GM19397 (cell line): ENCODE measurements at regions not wholly inside any gene's neighbourhood (a gene's known extent, or its start where the extent isn't known, plus 50 kb on each side); places are given as distances from the start of the nearest gene placed in this dataset.
"Not testable (repeated sequence)": the region's sequence is repeated elsewhere in the genome, so short reads cannot be mapped to it uniquely, and the experiment has no call there.

Source experiments
- ATAC-seq: cut with Tn5 transposase; IDR thresholded peaks from one replicate; pipeline ENCODE4 v1.9.1; 2021; ENCODE audit warnings: mild to moderate bottlenecking, moderate library complexity; ENCODE audit not compliant: unreplicated experiment

- ATAC-seq = no peak
These were observed 147.6 kb upstream of the CES5A start for GRCh38 chr16:56022818-56023217.

GRCh38 chr16:56019274-56019673, 144.1 kb upstream of the CES5A start:
- no peak for ATAC-seq

- ATAC-seq = no peak
These were observed 138.9 kb upstream of the CES5A start for GRCh38 chr16:56013962-56014552.

GRCh38 chr16:56012482-56012811, 137.3 kb upstream of the CES5A start:
- ATAC-seq = no peak

GRCh38 chr16:56011808-56012481, 136.8 kb upstream of the CES5A start:
- no peak for ATAC-seq

GRCh38 chr16:56005958-56006357, 130.8 kb upstream of the CES5A start:
- no peak for ATAC-seq

GRCh38 chr16:55999683-56000082, 124.5 kb upstream of the CES5A start:
- no peak for ATAC-seq

GRCh38 chr16:55993088-55993487, 117.9 kb upstream of the CES5A start:
- ATAC-seq = no peak

- no peak for ATAC-seq
These were observed 117.4 kb upstream of the CES5A start for GRCh38 chr16:55992551-55992950.

- no peak for ATAC-seq
These were observed 116.7 kb upstream of the CES5A start for GRCh38 chr16:55991843-55992242.

GRCh38 chr16:55989569-55989907, 114.4 kb upstream of the CES5A start:
- ATAC-seq = no peak

- ATAC-seq = not testable (repeated sequence)
These were observed 113.8 kb upstream of the CES5A start for GRCh38 chr16:55988850-55989568.

GRCh38 chr16:55988013-55988412, 112.8 kb upstream of the CES5A start:
- no peak for ATAC-seq

GRCh38 chr16:55982597-55982996, 107.4 kb upstream of the CES5A start:
- no peak for ATAC-seq

- no peak for ATAC-seq
These were observed 106.4 kb upstream of the CES5A start for GRCh38 chr16:55981557-55981956.

GRCh38 chr16:55976815-55977214, 101.6 kb upstream of the CES5A start:
- no peak for ATAC-seq

GRCh38 chr16:55971447-55971846, 96.3 kb upstream of the CES5A start:
- no peak for ATAC-seq

GRCh38 chr16:55968221-55968620, 93.0 kb upstream of the CES5A start:
- no peak for ATAC-seq

GRCh38 chr16:55964923-55965475, 89.8 kb upstream of the CES5A start:
- no peak for ATAC-seq

GRCh38 chr16:55955845-55956244, 80.7 kb upstream of the CES5A start:
- no peak for ATAC-seq

GRCh38 chr16:55955424-55955823, 80.3 kb upstream of the CES5A start:
- no peak for ATAC-seq

- no peak for ATAC-seq
These were observed 79.7 kb upstream of the CES5A start for GRCh38 chr16:55954906-55955305.
